ENCODE measurements at regions not wholly inside any gene's neighbourhood (a gene's known extent, or its start where the extent isn't known, plus 50 kb on each side); places are given as distances from the start of the nearest gene placed in this dataset.

DNA sequence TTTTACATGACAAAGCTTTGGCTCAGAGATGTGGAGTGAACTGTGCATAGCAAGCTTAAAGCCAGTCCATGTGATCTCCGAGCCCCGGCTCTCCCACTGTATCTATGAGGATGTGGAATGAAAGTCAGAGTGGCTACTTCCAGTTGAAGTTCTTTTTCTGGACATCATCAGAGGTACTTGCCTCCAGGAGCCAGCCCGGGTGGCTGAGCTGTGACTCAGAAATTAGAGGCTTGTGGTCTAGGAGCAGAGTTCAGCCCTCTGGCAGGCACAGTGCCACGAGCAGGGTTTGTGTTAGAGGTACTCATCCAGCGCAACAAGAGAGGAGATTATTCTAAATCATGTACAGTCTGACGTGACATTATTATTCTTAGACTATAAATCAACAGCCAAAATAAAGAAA, 322.5 kb downstream of the CDK5RAP2 start:
- TF ChIP-seq, protein P1, sequence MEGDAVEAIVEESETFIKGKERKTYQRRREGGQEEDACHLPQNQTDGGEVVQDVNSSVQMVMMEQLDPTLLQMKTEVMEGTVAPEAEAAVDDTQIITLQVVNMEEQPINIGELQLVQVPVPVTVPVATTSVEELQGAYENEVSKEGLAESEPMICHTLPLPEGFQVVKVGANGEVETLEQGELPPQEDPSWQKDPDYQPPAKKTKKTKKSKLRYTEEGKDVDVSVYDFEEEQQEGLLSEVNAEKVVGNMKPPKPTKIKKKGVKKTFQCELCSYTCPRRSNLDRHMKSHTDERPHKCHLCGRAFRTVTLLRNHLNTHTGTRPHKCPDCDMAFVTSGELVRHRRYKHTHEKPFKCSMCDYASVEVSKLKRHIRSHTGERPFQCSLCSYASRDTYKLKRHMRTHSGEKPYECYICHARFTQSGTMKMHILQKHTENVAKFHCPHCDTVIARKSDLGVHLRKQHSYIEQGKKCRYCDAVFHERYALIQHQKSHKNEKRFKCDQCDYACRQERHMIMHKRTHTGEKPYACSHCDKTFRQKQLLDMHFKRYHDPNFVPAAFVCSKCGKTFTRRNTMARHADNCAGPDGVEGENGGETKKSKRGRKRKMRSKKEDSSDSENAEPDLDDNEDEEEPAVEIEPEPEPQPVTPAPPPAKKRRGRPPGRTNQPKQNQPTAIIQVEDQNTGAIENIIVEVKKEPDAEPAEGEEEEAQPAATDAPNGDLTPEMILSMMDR (IDR thresholded peaks at IDR 0.05; ENCODE audit: low read length) = no peak
- no peak for TF ChIP-seq EZH2 (optimal IDR thresholded peaks at IDR 0.05; ENCODE audit: low read depth, low read length)
- TF ChIP-seq EZH2phosphoT487 (IDR thresholded peaks at IDR 0.05; ENCODE audit: low read length) = no peak

Data from MM.1S (cell line).